ENCODE measurements at regions not wholly inside any gene's neighbourhood (a gene's known extent, or its start where the extent isn't known, plus 50 kb on each side); places are given as distances from the start of the nearest gene placed in this dataset.

GRCh38 chr10:121684276-121684675 lies 86.0 kb upstream of the FGFR2 start:
- TF ChIP-seq, protein P1, sequence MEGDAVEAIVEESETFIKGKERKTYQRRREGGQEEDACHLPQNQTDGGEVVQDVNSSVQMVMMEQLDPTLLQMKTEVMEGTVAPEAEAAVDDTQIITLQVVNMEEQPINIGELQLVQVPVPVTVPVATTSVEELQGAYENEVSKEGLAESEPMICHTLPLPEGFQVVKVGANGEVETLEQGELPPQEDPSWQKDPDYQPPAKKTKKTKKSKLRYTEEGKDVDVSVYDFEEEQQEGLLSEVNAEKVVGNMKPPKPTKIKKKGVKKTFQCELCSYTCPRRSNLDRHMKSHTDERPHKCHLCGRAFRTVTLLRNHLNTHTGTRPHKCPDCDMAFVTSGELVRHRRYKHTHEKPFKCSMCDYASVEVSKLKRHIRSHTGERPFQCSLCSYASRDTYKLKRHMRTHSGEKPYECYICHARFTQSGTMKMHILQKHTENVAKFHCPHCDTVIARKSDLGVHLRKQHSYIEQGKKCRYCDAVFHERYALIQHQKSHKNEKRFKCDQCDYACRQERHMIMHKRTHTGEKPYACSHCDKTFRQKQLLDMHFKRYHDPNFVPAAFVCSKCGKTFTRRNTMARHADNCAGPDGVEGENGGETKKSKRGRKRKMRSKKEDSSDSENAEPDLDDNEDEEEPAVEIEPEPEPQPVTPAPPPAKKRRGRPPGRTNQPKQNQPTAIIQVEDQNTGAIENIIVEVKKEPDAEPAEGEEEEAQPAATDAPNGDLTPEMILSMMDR (IDR thresholded peaks at IDR 0.05; ENCODE audit: insufficient read depth, low read length), result no peak
- TF ChIP-seq, protein P2, sequence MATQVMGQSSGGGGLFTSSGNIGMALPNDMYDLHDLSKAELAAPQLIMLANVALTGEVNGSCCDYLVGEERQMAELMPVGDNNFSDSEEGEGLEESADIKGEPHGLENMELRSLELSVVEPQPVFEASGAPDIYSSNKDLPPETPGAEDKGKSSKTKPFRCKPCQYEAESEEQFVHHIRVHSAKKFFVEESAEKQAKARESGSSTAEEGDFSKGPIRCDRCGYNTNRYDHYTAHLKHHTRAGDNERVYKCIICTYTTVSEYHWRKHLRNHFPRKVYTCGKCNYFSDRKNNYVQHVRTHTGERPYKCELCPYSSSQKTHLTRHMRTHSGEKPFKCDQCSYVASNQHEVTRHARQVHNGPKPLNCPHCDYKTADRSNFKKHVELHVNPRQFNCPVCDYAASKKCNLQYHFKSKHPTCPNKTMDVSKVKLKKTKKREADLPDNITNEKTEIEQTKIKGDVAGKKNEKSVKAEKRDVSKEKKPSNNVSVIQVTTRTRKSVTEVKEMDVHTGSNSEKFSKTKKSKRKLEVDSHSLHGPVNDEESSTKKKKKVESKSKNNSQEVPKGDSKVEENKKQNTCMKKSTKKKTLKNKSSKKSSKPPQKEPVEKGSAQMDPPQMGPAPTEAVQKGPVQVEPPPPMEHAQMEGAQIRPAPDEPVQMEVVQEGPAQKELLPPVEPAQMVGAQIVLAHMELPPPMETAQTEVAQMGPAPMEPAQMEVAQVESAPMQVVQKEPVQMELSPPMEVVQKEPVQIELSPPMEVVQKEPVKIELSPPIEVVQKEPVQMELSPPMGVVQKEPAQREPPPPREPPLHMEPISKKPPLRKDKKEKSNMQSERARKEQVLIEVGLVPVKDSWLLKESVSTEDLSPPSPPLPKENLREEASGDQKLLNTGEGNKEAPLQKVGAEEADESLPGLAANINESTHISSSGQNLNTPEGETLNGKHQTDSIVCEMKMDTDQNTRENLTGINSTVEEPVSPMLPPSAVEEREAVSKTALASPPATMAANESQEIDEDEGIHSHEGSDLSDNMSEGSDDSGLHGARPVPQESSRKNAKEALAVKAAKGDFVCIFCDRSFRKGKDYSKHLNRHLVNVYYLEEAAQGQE (IDR thresholded peaks at IDR 0.05; ENCODE audit: insufficient replicate concordance, low read depth), result no peak
- no peak for TF ChIP-seq SPI1 (IDR thresholded peaks at IDR 0.05; ENCODE audit: borderline replicate concordance, low read depth)

All from HL-60 (cell line).